Breast epithelium (tissue), 3 donors: ENCODE measurements at regions not wholly inside any gene's neighbourhood (a gene's known extent, or its start where the extent isn't known, plus 50 kb on each side); places are given as distances from the start of the nearest gene placed in this dataset.

Experiments
- POLR2A ChIP-seq: fragments of 450-650 bp; IDR thresholded peaks from one replicate; pipeline ENCODE4 v1.6.1; 2016; ENCODE audit warnings: antibody characterized with exemption, mild to moderate bottlenecking, moderate library complexity
- POLR2AphosphoS5 ChIP-seq, 3 donors: sonication (generic); formaldehyde crosslinking; IDR thresholded peaks; one replicate each; pipeline ENCODE4 v1.6.1; 2017; ENCODE audit warnings: antibody characterized with exemption in 3 of 3
- TF ChIP-seq, protein P1 (sequence below), 3 donors: fragments of 450-650 bp; IDR thresholded peaks; one replicate each; pipeline ENCODE4 v1.5.1; 2016 to 2017; ENCODE audit warnings: antibody characterized with exemption in 3 of 3, mild to moderate bottlenecking in 3 of 3, moderate library complexity in 3 of 3

DNA sequence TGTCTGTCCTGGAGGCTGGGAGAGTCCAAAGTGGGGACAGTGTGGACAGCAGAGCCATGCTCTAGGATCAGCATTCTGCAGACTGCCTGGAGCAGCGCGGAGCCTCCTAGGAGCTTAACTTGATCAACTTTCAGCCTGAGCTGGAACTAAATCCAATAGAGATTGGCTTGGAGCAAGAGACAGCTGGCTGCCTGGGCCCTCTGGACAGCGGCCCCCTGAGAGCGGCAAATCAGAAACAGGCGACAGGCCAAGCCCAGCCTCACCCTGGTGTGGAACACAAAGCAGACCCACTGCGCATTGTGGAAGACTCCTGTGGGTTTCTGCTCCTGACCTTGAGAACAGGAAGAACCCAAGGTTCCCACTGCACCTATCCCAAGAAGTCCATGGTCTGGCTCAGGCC is 462.2 kb downstream of the TSHZ3 start:
- TF ChIP-seq, protein P1, sequence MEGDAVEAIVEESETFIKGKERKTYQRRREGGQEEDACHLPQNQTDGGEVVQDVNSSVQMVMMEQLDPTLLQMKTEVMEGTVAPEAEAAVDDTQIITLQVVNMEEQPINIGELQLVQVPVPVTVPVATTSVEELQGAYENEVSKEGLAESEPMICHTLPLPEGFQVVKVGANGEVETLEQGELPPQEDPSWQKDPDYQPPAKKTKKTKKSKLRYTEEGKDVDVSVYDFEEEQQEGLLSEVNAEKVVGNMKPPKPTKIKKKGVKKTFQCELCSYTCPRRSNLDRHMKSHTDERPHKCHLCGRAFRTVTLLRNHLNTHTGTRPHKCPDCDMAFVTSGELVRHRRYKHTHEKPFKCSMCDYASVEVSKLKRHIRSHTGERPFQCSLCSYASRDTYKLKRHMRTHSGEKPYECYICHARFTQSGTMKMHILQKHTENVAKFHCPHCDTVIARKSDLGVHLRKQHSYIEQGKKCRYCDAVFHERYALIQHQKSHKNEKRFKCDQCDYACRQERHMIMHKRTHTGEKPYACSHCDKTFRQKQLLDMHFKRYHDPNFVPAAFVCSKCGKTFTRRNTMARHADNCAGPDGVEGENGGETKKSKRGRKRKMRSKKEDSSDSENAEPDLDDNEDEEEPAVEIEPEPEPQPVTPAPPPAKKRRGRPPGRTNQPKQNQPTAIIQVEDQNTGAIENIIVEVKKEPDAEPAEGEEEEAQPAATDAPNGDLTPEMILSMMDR (IDR thresholded peaks at IDR 0.05) = no peak
- no peak for TF ChIP-seq POLR2AphosphoS5 (IDR thresholded peaks at IDR 0.05)
- TF ChIP-seq POLR2A = no peak
